IMR-90 (cell line): ENCODE measurements at regions not wholly inside any gene's neighbourhood (a gene's known extent, or its start where the extent isn't known, plus 50 kb on each side); places are given as distances from the start of the nearest gene placed in this dataset.

Experiments
- ATAC-seq: fragments of 200-7000 bp; cut with Tn5 transposase; 2 replicates; pipeline ENCODE4 v1.9.1; 2020; ENCODE audit warnings: low read depth, mild to moderate bottlenecking, moderate library complexity
- BruUV-seq: library from RNA; stranded (reverse); fragments of 400-500 nt; replicated peaks from 2 replicates; lab custom pipeline; 2021; lab: Mats Ljungman, UMichigan
- CTCF ChIA-PET: fragments of 300-600 bp; formaldehyde crosslinking; extraction: SDS; loops from one replicate; lab custom pipeline; 2021; ENCODE audit warnings: antibody characterized with exemption; lab: Yijun Ruan, JAX
- POLR2A ChIA-PET: fragments of 300-600 bp; sonication (Branson Sonifier 250); formaldehyde crosslinking; loops from one replicate; lab custom pipeline; 2022; ENCODE audit warnings: antibody characterized with exemption; ENCODE audit not compliant: unreplicated experiment; lab: Charles Lee
- DNase-seq: peaks from one replicate; pipeline ENCODE4 v3.0.0; 2013
- H2AFZ ChIP-seq: replicated peaks from 2 replicates; pipeline ENCODE3; 2013; ENCODE audit warnings: low read length, mild to moderate bottlenecking; ENCODE audit not compliant: poor library complexity
- H2AK5ac ChIP-seq: 2 replicates; pipeline ENCODE4 v1.6.1; 2013; ENCODE audit warnings: low read depth, low read length, inconsistent platforms
- H2AK9ac ChIP-seq: replicated peaks from 2 replicates; pipeline ENCODE3; 2013; ENCODE audit warnings: mild to moderate bottlenecking, low read depth, low read length, moderate library complexity; ENCODE audit not compliant: poor library complexity
- H2BK120ac ChIP-seq: 2 replicates; pipeline ENCODE4 v1.6.1; 2013; ENCODE audit warnings: low read depth, low read length, inconsistent platforms
- H2BK15ac ChIP-seq: 3 replicates; pipeline ENCODE4 v1.6.1; 2013; ENCODE audit warnings: low read depth, low read length, inconsistent platforms
- H2BK20ac ChIP-seq: 2 replicates; pipeline ENCODE4 v1.6.1; 2013; ENCODE audit warnings: low read depth, mild to moderate bottlenecking, inconsistent platforms, low read length, moderate library complexity
- H2BK5ac ChIP-seq: 2 replicates; pipeline ENCODE4 v1.6.1; 2013; ENCODE audit warnings: mild to moderate bottlenecking, low read depth, low read length, inconsistent platforms; ENCODE audit not compliant: poor library complexity, severe bottlenecking
- H3K14ac ChIP-seq: replicated peaks from 2 replicates; pipeline ENCODE4 v1.6.1; 2013; ENCODE audit warnings: low read depth, low read length, inconsistent platforms
- H3K18ac ChIP-seq: 2 replicates; pipeline ENCODE4 v1.6.1; 2013; ENCODE audit warnings: low read depth, low read length, control low read depth
- H3K23ac ChIP-seq: 2 replicates; pipeline ENCODE4 v1.6.1; 2013; ENCODE audit warnings: low read depth, low read length, inconsistent platforms
- H3K27ac ChIP-seq: 2 replicates; pipeline ENCODE4 v1.5.1; 2013; ENCODE audit warnings: mild to moderate bottlenecking, control low read depth, low read length; ENCODE audit not compliant: insufficient read depth
- H3K27me3 ChIP-seq: 2 replicates; pipeline ENCODE4 v1.6.1; 2013; ENCODE audit warnings: low read length; ENCODE audit not compliant: control insufficient read depth, insufficient read depth
- H3K36me3 ChIP-seq: 2 replicates; pipeline ENCODE4 v1.6.1; 2013; ENCODE audit warnings: low read length, mixed read lengths; ENCODE audit not compliant: control insufficient read depth, insufficient read depth
- H3K4ac ChIP-seq: 2 replicates; pipeline ENCODE4 v1.6.1; 2013; ENCODE audit warnings: low read depth, low read length, inconsistent platforms
- H3K4me1 ChIP-seq: 2 replicates; pipeline ENCODE4 v1.6.1; 2013; ENCODE audit warnings: low read length, mixed read lengths; ENCODE audit not compliant: control insufficient read depth, insufficient read depth
- H3K4me2 ChIP-seq: 2 replicates; pipeline ENCODE4 v1.6.1; 2013; ENCODE audit warnings: low read depth, mild to moderate bottlenecking, control low read depth, low read length, moderate library complexity
- H3K4me3 ChIP-seq: 2 replicates; pipeline ENCODE4 v1.5.1; 2013; ENCODE audit warnings: low read depth, mild to moderate bottlenecking, control low read depth, low read length, moderate library complexity; ENCODE audit not compliant: insufficient read depth
- H3K56ac ChIP-seq: 2 replicates; pipeline ENCODE4 v1.6.1; 2013; ENCODE audit warnings: low read length, inconsistent platforms; ENCODE audit not compliant: insufficient read depth; ENCODE audit errors: extremely low read depth
- H3K79me1 ChIP-seq, 2 experiments: 2 replicates each; pipeline ENCODE4 v1.6.1; 2013; ENCODE audit warnings: low read length in 2 of 2, inconsistent platforms in 1 of 2, low read depth in 1 of 2
- H3K9ac ChIP-seq: 2 replicates; pipeline ENCODE4 v1.6.1; 2013; ENCODE audit warnings: low read depth, low read length, control low read depth
- H3K9me1 ChIP-seq: 2 replicates; pipeline ENCODE4 v1.6.1; 2013; ENCODE audit warnings: low read length, inconsistent platforms; ENCODE audit not compliant: insufficient read depth
- H3K9me3 ChIP-seq: 2 replicates; pipeline ENCODE4 v1.6.1; 2013; ENCODE audit warnings: low read length; ENCODE audit not compliant: control insufficient read depth, insufficient read depth
- H4K20me1 ChIP-seq: 2 replicates; pipeline ENCODE4 v1.6.1; 2013; ENCODE audit warnings: low read length, inconsistent platforms; ENCODE audit not compliant: insufficient read depth
- H4K5ac ChIP-seq: 2 replicates; pipeline ENCODE4 v1.6.1; 2013; ENCODE audit warnings: mild to moderate bottlenecking, low read depth, low read length, control low read depth
- H4K8ac ChIP-seq, 2 experiments: 2 replicates each; pipeline ENCODE4 v1.6.1; 2013; ENCODE audit warnings: low read depth in 2 of 2, low read length in 2 of 2, control low read depth in 1 of 2, inconsistent platforms in 1 of 2
- H4K91ac ChIP-seq: 2 replicates; pipeline ENCODE4 v1.6.1; 2013; ENCODE audit warnings: low read depth, low read length, inconsistent platforms; ENCODE audit not compliant: insufficient read depth
- CTCF ChIP-seq: conservative IDR thresholded peaks from 2 replicates; pipeline ENCODE4 v1.5.1; 2012; ENCODE audit warnings: mild to moderate bottlenecking, low read depth, low read length, improper control_type of control experiment
- FOS ChIP-seq: fragments of 150-350 bp; IDR thresholded peaks from 2 replicates; pipeline ENCODE4 v1.6.1; 2016; ENCODE audit warnings: low read depth, low read length
- MAFK ChIP-seq: IDR thresholded peaks from 2 replicates; pipeline ENCODE4 v1.6.1; 2012; ENCODE audit warnings: low read depth, low read length, improper control_type of control experiment
- MAZ ChIP-seq: IDR thresholded peaks from 2 replicates; pipeline ENCODE4 v1.6.1; 2012; ENCODE audit warnings: low read depth, mild to moderate bottlenecking, low read length, improper control_type of control experiment, moderate library complexity, borderline replicate concordance
- MXI1 ChIP-seq: IDR thresholded peaks from 2 replicates; pipeline ENCODE4 v1.6.1; 2012; ENCODE audit warnings: low read depth, mild to moderate bottlenecking, low read length, moderate library complexity, borderline replicate concordance
- NFE2L2 ChIP-seq: fragments of 150-350 bp; IDR thresholded peaks from 2 replicates; pipeline ENCODE4 v1.6.1; 2016; ENCODE audit warnings: low read depth, mild to moderate bottlenecking, low read length
- POLR2A ChIP-seq: IDR thresholded peaks from 2 replicates; pipeline ENCODE4 v1.6.1; 2012; ENCODE audit warnings: mild to moderate bottlenecking, low read depth, low read length
- RAD21 ChIP-seq: IDR thresholded peaks from 2 replicates; pipeline ENCODE4 v1.6.1; 2012; ENCODE audit warnings: low read length, improper control_type of control experiment
- RFX5 ChIP-seq: IDR thresholded peaks from 2 replicates; pipeline ENCODE4 v1.8.0; 2012; ENCODE audit warnings: low read depth, mild to moderate bottlenecking, low read length, moderate library complexity
- SMC3 ChIP-seq: fragments of 150-350 bp; IDR thresholded peaks from 2 replicates; pipeline ENCODE4 v1.6.1; 2016; ENCODE audit warnings: low read depth, mild to moderate bottlenecking, antibody characterized with exemption, low read length, moderate library complexity
- USF2 ChIP-seq: fragments of 150-350 bp; IDR thresholded peaks from 2 replicates; pipeline ENCODE4 v1.6.1; 2017; ENCODE audit warnings: mild to moderate bottlenecking, antibody characterized with exemption, low read length, low read depth
- WGBS, 2 experiments: methylation state at CpG; one replicate each; pipeline versions ENCODE4 v1.1.5 to v1.1.7; 2013; ENCODE audit warnings: missing lambda C conversion rate in 2 of 2; ENCODE audit not compliant: insufficient read length in 1 of 2; ENCODE audit errors: extremely low coverage in 2 of 2; 5-methylcytosine and 5-hydroxymethylcytosine counted together
- dilution Hi-C: fragments of 300-500 bp; cut with HindIII; formaldehyde crosslinking; loops from one replicate; pipeline ENCODE4 v1.14.3; 2018; ENCODE audit warnings: low sequenced_read_pairs; ENCODE audit not compliant: unreplicated experiment
- in situ Hi-C: fragments of 300-500 bp; cut with MboI; formaldehyde crosslinking; loops from 3 replicates; pipeline ENCODE4 v1.14.3; 2019; ENCODE audit warnings: low sequenced_read_pairs, inconsistent platforms, mixed read lengths
- intact Hi-C: fragments of 100-400 bp; cut with micrococcal nuclease; formaldehyde crosslinking; loops from 2 replicates; pipeline ENCODE4 v1.10.0; 2022

GRCh38 chr4:185886832-185887524 is 75.0 kb upstream of the SORBS2 start:
- Histone ChIP-seq H3K9me1 (no peaks in the 10 kb centered on the region), H4K8ac (no peak overlapping the region), H3K4ac (no peak overlapping the region), H2BK20ac (no peak overlapping the region), H4K91ac (no peak overlapping the region), H3K4me2 (no peak overlapping the region), H3K9me3 (peaks cover 2% of the 10 kb centered on the region), H3K27ac (no peak overlapping the region), H2AK9ac (no peak overlapping the region), H3K23ac (no peak overlapping the region), H3K18ac (no peak overlapping the region), H3K56ac (no peak overlapping the region), H3K27me3 (peaks cover 16% of the 10 kb centered on the region), H3K36me3 (no peaks in the 10 kb centered on the region), H2BK15ac (no peak overlapping the region), H3K4me1 (no peaks in the 10 kb centered on the region), H3K9ac (no peak overlapping the region), H2BK5ac (no peak overlapping the region), H2AK5ac (no peak overlapping the region), H3K4me3 (no peak overlapping the region), H4K20me1 (no peaks in the 10 kb centered on the region), H3K14ac (no peak overlapping the region), H2AFZ (no peak overlapping the region), H2BK120ac (no peak overlapping the region), H3K79me1 (no peaks in the 10 kb centered on the region), H4K5ac (no peak overlapping the region)
- intact Hi-C loops = no loop called here
- BruUV-seq = no TSS peak
- ATAC-seq (no peak), DNase-seq (no peak)
- in situ Hi-C loops = no loop called here
- WGBS, 2 experiments = 68% methylated on average over 5 of the region's 15 CpGs; no CpG with 5 or more reads in 1 of the 2 experiments
- ChIA-PET CTCF (interaction anchor here (1.0 kb wide), 1 partner anchor 20 kb away, joined by 3 read pairs; no protein-coding TSS in a partner anchor), POLR2A (no interaction called here)
- dilution Hi-C loops = no loop called here
- TF ChIP-seq RFX5 = no peak
- TF ChIP-seq USF2 = no peak
- TF ChIP-seq SMC3 = no peak
- no peak for TF ChIP-seq FOS
- no peak for TF ChIP-seq MAFK
- TF ChIP-seq NFE2L2 = no peak
- TF ChIP-seq MXI1 = no peak
- TF ChIP-seq MAZ = no peak
- TF ChIP-seq POLR2A = no peak
- no peak for TF ChIP-seq CTCF
- TF ChIP-seq RAD21 = no peak
